ENCODE measurements at regions not wholly inside any gene's neighbourhood (a gene's known extent, or its start where the extent isn't known, plus 50 kb on each side); places are given as distances from the start of the nearest gene placed in this dataset.

- TF ChIP-seq CTCF (IDR thresholded peaks at IDR 0.05): no peak
- no peak for TF ChIP-seq POLR2A (IDR thresholded peaks at IDR 0.05)
Measured at GRCh38 chr6:170062209-170062914, 228.5 kb downstream of the DLL1 start.
